Mesothelial cell of epicardium (in vitro differentiated cells): ENCODE measurements at regions not wholly inside any gene's neighbourhood (a gene's known extent, or its start where the extent isn't known, plus 50 kb on each side); places are given as distances from the start of the nearest gene placed in this dataset.

Source experiments
- DNase-seq, 2 experiments: peaks; one replicate each; pipeline ENCODE4 v3.0.0; 2021; ENCODE audit warnings: low spot score in 2 of 2; ENCODE audit not compliant: unreplicated experiment in 2 of 2
- H3K27ac Mint-ChIP-seq: 2 replicates; pipeline ENCODE4 v1.8.0; 2021; ENCODE audit warnings: mixed read lengths
- H3K27me3 Mint-ChIP-seq: 2 replicates; pipeline ENCODE4 v1.8.0; 2021; ENCODE audit warnings: low read depth, mixed read lengths
- H3K36me3 Mint-ChIP-seq: 2 replicates; pipeline ENCODE4 v1.8.0; 2021; ENCODE audit warnings: mixed read lengths
- H3K4me1 Mint-ChIP-seq: 2 replicates; pipeline ENCODE4 v1.8.0; 2021; ENCODE audit warnings: mixed read lengths
- H3K4me3 Mint-ChIP-seq: 2 replicates; pipeline ENCODE4 v1.8.0; 2021; ENCODE audit warnings: mild to moderate bottlenecking, moderate library complexity, mixed read lengths
- H3K9me3 Mint-ChIP-seq: 2 replicates; pipeline ENCODE4 v1.8.0; 2021; ENCODE audit warnings: mixed read lengths
- TF ChIP-seq, protein P1 (sequence below): fragments of 200-600 bp; sonication (generic); IDR thresholded peaks from one replicate; pipeline ENCODE4 v1.5.0; 2021; ENCODE audit warnings: antibody characterized with exemption; ENCODE audit not compliant: unreplicated experiment

DNA sequence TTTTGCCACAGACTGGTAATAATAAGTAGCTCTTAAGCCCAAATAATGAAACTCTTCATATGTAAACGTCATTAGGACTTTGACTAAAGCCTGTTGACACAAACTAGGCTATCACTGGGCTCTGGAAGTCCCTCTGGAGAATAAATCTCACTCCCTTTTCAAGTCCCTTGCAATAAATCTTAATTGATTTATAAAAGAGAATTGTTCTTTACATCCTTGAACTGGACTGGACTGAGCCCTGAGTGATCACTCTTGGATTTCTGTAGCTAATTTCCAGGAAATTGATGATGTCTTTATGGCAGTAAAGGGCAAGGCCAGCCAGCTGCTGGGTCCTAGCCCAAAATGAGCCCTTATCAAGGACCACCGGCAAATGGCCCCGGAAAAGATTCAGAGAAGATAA lies 1162.7 kb downstream of the BCL11B start:
- no peaks in the 10 kb centered on the region for H3K36me3 Mint-ChIP-seq
- TF ChIP-seq, protein P1, sequence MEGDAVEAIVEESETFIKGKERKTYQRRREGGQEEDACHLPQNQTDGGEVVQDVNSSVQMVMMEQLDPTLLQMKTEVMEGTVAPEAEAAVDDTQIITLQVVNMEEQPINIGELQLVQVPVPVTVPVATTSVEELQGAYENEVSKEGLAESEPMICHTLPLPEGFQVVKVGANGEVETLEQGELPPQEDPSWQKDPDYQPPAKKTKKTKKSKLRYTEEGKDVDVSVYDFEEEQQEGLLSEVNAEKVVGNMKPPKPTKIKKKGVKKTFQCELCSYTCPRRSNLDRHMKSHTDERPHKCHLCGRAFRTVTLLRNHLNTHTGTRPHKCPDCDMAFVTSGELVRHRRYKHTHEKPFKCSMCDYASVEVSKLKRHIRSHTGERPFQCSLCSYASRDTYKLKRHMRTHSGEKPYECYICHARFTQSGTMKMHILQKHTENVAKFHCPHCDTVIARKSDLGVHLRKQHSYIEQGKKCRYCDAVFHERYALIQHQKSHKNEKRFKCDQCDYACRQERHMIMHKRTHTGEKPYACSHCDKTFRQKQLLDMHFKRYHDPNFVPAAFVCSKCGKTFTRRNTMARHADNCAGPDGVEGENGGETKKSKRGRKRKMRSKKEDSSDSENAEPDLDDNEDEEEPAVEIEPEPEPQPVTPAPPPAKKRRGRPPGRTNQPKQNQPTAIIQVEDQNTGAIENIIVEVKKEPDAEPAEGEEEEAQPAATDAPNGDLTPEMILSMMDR: no peak
- H3K27me3 Mint-ChIP-seq: peaks cover 19% of the 10 kb centered on the region
- no peaks in the 10 kb centered on the region for H3K4me1 Mint-ChIP-seq
- DNase-seq: no peak
- H3K4me3 Mint-ChIP-seq: no peak overlapping the region
- no peaks in the 10 kb centered on the region for H3K9me3 Mint-ChIP-seq
- no peak overlapping the region for H3K27ac Mint-ChIP-seq

DNA sequence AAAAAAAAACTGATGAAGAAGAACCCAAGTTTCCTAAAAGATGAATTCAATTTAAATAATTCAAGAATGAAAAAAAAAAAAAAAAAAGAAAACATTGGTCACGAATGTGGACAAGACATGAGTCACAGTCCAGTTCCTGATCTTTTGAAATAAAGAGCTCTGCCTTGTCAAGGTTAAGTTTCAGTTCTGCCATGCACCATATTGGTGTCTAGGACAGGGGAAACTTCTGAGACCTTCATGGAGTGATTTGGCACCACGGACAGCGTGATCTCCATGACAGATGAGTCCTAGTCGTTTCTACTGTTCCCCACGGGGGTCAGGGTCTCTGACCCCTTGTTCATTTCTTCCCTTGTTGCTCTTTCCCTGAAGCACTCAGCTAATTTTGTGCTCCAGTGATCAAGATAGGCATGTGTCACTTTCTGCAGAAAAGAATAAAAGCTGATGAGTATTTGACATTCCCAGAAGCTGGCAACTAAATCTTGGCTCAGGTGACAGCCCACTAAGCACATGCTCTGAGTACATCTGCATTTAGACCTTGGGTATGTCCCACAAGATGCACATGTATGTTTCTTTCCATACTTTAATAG lies 1159.7 kb downstream of the BCL11B start:
- H3K27ac Mint-ChIP-seq: no peak overlapping the region
- H3K36me3 Mint-ChIP-seq: no peaks in the 10 kb centered on the region
- TF ChIP-seq, protein P1: no peak
- H3K4me3 Mint-ChIP-seq: no peak overlapping the region
- H3K9me3 Mint-ChIP-seq: no peaks in the 10 kb centered on the region
- H3K4me1 Mint-ChIP-seq: no peaks in the 10 kb centered on the region
- DNase-seq: no peak
- H3K27me3 Mint-ChIP-seq: peaks cover 13% of the 10 kb centered on the region

DNA sequence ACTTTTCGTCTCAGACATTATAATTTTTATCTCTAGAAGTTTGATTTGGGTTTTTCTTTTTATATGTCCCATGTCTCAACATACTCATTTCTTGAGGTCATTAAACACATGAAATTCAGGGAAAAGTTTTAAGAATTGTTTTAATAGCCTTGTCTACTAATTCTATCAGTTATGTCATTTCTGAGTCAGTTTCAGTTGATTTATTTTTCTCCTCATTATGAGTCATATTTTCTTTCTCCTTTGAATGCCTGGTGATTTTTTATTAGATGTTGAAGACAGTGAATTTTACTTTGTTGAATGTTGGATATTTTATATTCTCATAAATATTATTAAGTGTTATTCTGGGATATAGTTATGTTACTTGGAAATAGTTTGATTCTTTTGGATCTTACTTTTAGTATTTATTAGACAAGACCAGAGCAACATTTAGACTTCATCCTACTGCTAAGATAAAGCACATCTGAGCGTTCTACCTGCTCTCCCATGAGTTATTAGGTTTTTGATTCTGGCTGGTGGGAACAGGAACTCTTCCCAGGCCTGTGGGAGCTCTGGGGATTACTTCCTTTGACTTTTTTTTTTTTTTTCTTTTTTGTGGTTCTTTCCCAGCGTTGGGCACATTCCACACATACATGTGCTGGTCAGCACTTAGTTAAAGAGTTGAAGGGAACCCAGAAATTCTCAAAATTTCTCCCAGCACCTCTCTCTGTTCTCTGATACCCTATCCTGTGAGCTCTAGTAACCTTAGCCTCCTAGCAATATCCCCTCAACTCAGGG lies 1157.7 kb downstream of the BCL11B start:
- no peak overlapping the region for H3K4me3 Mint-ChIP-seq
- H3K27ac Mint-ChIP-seq: no peak overlapping the region
- no peaks in the 10 kb centered on the region for H3K9me3 Mint-ChIP-seq
- H3K27me3 Mint-ChIP-seq: peaks cover 20% of the 10 kb centered on the region
- TF ChIP-seq, protein P1: no peak
- H3K36me3 Mint-ChIP-seq: no peaks in the 10 kb centered on the region
- no peak for DNase-seq
- H3K4me1 Mint-ChIP-seq: no peaks in the 10 kb centered on the region

DNA sequence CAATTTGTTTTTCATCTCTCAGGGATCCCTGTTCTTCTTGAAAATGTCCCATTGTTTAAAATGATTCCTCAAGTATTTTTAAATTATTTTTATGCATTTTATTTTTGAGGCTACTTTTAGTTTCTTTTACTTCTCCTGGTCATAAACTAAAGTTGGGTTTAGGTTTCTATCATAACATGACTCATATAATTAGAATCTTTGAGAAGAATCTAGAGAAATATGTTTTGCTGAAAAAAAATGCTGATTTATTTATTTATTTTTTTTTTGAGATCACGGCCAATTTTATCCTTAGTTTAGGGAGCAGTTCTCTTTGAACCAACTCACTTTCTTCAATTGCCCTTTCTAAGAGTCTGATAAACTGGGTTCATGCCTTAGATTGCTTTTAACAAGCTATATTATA lies 1157.1 kb downstream of the BCL11B start:
- TF ChIP-seq, protein P1: no peak
- Mint-ChIP-seq H3K4me3 (no peak overlapping the region), H3K36me3 (no peaks in the 10 kb centered on the region), H3K27me3 (peaks cover 22% of the 10 kb centered on the region), H3K4me1 (no peaks in the 10 kb centered on the region), H3K9me3 (no peaks in the 10 kb centered on the region), H3K27ac (no peak overlapping the region)
- DNase-seq: no peak

DNA sequence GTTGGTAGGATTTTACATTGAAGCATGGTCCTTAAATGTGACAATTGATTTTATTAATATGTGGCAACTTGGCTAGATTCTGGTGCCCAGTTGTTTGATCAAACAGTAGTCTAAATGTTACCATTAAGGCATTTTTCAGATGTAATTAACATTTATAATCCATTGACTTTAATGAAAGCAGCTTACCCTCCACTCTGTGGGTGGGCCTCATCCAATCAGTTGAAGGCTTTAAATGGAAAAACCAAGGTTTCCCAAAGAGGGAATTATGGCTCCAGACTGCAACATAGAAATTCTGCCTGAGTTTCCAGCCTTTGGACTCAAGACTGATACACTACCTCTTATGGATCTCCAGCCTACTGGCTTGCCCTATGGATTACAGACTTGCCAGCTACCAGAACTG lies 1153.2 kb downstream of the BCL11B start:
- Mint-ChIP-seq H3K4me1 (no peaks in the 10 kb centered on the region), H3K27me3 (peaks cover 24% of the 10 kb centered on the region), H3K4me3 (no peak overlapping the region), H3K27ac (no peak overlapping the region), H3K36me3 (no peaks in the 10 kb centered on the region), H3K9me3 (no peaks in the 10 kb centered on the region)
- DNase-seq: no peak
- TF ChIP-seq, protein P1: no peak
